Suprapubic skin (tissue), 4 donors: ENCODE measurements at regions not wholly inside any gene's neighbourhood (a gene's known extent, or its start where the extent isn't known, plus 50 kb on each side); places are given as distances from the start of the nearest gene placed in this dataset.

Experiments
- DNase-seq, 2 donors: peaks; one replicate each; pipeline ENCODE4 v3.0.0-alpha.2; 2019; ENCODE audit warnings: low spot score in 2 of 2
- H3K27ac ChIP-seq: fragments of 200-600 bp; sonication (generic); one replicate; pipeline ENCODE4 v1.5.1; 2019
- H3K27me3 ChIP-seq: fragments of 200-600 bp; sonication (generic); one replicate; pipeline ENCODE4 v1.5.1; 2019
- H3K36me3 ChIP-seq: fragments of 200-600 bp; sonication (generic); one replicate; pipeline ENCODE4 v1.5.1; 2019
- H3K4me1 ChIP-seq: fragments of 200-600 bp; sonication (generic); one replicate; pipeline ENCODE4 v1.5.1; 2019
- H3K4me3 ChIP-seq: fragments of 200-600 bp; sonication (generic); one replicate; pipeline ENCODE4 v1.5.1; 2019; ENCODE audit warnings: mild to moderate bottlenecking
- H3K9me3 ChIP-seq: fragments of 200-600 bp; sonication (generic); one replicate; pipeline ENCODE4 v1.5.1; 2019
- EP300 ChIP-seq: sonication (generic); formaldehyde crosslinking; IDR thresholded peaks from one replicate; pipeline ENCODE4 v1.6.1; 2017; ENCODE audit warnings: antibody characterized with exemption
- POLR2A ChIP-seq, 2 donors: fragments of 450-650 bp; IDR thresholded peaks; one replicate each; pipeline ENCODE4 v1.6.1; 2017; ENCODE audit warnings: antibody characterized with exemption in 2 of 2, mild to moderate bottlenecking in 2 of 2, moderate library complexity in 2 of 2
- POLR2AphosphoS5 ChIP-seq, 3 donors: sonication (generic); formaldehyde crosslinking; IDR thresholded peaks; one replicate each; pipeline ENCODE4 v1.6.1; 2017; ENCODE audit warnings: antibody characterized with exemption in 3 of 3
- WGBS: methylation state at CpG from one replicate; pipeline ENCODE4 v1.1.5; 2018; 5-methylcytosine and 5-hydroxymethylcytosine counted together
- TF ChIP-seq, protein P1 (sequence below), 2 donors: fragments of 200-600 bp in 1 of 2; fragments of 450-650 bp in 1 of 2; sonication (generic) in 1 of 2; IDR thresholded peaks; one replicate each; pipeline ENCODE4 v1.5.1; 2016 to 2019; ENCODE audit warnings: antibody characterized with exemption in 2 of 2, mild to moderate bottlenecking in 1 of 2, moderate library complexity in 1 of 2

GRCh38 chr4:36432586-36432985, 151.2 kb downstream of the DTHD1 start:
- no peak overlapping the region for H3K27ac ChIP-seq
- 38% methylated on average over 2 of the region's 2 CpGs for WGBS
- no peaks in the 10 kb centered on the region for H3K36me3 ChIP-seq
- no peaks in the 10 kb centered on the region for H3K4me1 ChIP-seq
- no peak overlapping the region for H3K4me3 ChIP-seq
- no peak for TF ChIP-seq POLR2A (IDR thresholded peaks at IDR 0.05)
- TF ChIP-seq EP300, result no peak
- TF ChIP-seq POLR2AphosphoS5 (IDR thresholded peaks at IDR 0.05), result no peak
- TF ChIP-seq, protein P1, sequence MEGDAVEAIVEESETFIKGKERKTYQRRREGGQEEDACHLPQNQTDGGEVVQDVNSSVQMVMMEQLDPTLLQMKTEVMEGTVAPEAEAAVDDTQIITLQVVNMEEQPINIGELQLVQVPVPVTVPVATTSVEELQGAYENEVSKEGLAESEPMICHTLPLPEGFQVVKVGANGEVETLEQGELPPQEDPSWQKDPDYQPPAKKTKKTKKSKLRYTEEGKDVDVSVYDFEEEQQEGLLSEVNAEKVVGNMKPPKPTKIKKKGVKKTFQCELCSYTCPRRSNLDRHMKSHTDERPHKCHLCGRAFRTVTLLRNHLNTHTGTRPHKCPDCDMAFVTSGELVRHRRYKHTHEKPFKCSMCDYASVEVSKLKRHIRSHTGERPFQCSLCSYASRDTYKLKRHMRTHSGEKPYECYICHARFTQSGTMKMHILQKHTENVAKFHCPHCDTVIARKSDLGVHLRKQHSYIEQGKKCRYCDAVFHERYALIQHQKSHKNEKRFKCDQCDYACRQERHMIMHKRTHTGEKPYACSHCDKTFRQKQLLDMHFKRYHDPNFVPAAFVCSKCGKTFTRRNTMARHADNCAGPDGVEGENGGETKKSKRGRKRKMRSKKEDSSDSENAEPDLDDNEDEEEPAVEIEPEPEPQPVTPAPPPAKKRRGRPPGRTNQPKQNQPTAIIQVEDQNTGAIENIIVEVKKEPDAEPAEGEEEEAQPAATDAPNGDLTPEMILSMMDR (IDR thresholded peaks at IDR 0.05), result no peak
- H3K27me3 ChIP-seq, result no peaks in the 10 kb centered on the region
- DNase-seq, result no peak
- H3K9me3 ChIP-seq, result no peaks in the 10 kb centered on the region

GRCh38 chr4:36439556-36439955, 158.1 kb downstream of the DTHD1 start:
- DNase-seq, result no peak
- no peak overlapping the region for H3K4me3 ChIP-seq
- no peak overlapping the region for H3K27ac ChIP-seq
- H3K4me1 ChIP-seq, result no peaks in the 10 kb centered on the region
- no peaks in the 10 kb centered on the region for H3K27me3 ChIP-seq
- H3K36me3 ChIP-seq, result no peaks in the 10 kb centered on the region
- TF ChIP-seq, protein P1 (IDR thresholded peaks at IDR 0.05), result no peak
- TF ChIP-seq POLR2AphosphoS5 (IDR thresholded peaks at IDR 0.05) (no peak), EP300 (no peak), POLR2A (IDR thresholded peaks at IDR 0.05) (no peak)
- 71% methylated on average over 3 of the region's 4 CpGs for WGBS
- no peaks in the 10 kb centered on the region for H3K9me3 ChIP-seq

GRCh38 chr4:36445480-36445879, 164.1 kb downstream of the DTHD1 start:
- no peak overlapping the region for H3K4me3 ChIP-seq
- TF ChIP-seq POLR2A (IDR thresholded peaks at IDR 0.05) (no peak), POLR2AphosphoS5 (IDR thresholded peaks at IDR 0.05) (no peak), EP300 (no peak)
- TF ChIP-seq, protein P1 (IDR thresholded peaks at IDR 0.05), result no peak
- WGBS, result 75% methylated on average over 2 of the region's 2 CpGs

GRCh38 chr4:36446275-36446674, 164.9 kb downstream of the DTHD1 start:
- Histone ChIP-seq H3K4me3 (no peak overlapping the region), H3K36me3 (no peaks in the 10 kb centered on the region), H3K9me3 (no peaks in the 10 kb centered on the region), H3K4me1 (no peaks in the 10 kb centered on the region), H3K27me3 (no peaks in the 10 kb centered on the region), H3K27ac (no peak overlapping the region)
- TF ChIP-seq POLR2A (IDR thresholded peaks at IDR 0.05), result no peak
- TF ChIP-seq, protein P1 (IDR thresholded peaks at IDR 0.05), result no peak
- TF ChIP-seq EP300, result no peak
- no peak for TF ChIP-seq POLR2AphosphoS5 (IDR thresholded peaks at IDR 0.05)
- WGBS, result 58% methylated on average over 3 of the region's 3 CpGs
- no peak for DNase-seq

More at GRCh38 chr4:36445480-36445879, 164.1 kb downstream of the DTHD1 start:
- Histone ChIP-seq H3K27me3 (no peaks in the 10 kb centered on the region), H3K9me3 (no peaks in the 10 kb centered on the region), H3K4me1 (no peaks in the 10 kb centered on the region), H3K27ac (no peak overlapping the region), H3K36me3 (no peaks in the 10 kb centered on the region)
- no peak for DNase-seq

DNA sequence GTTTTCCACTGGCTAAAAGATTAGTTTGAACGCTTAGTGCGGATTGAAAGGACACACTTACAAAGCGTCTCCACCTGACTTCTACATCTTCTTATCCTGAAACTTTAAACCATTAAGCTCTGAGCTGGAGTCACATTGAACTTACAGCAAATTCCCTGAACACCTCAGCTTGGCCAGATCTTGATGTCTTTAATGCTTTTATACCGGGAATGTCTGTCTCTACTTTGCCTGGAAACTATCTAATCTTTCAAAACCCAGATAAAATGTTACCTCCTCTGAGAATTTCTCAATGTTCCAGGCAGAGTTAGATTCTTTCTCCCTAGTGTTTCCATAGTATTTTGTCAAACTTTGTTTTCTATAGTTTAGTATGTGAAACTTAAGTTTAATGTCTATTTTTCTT, 179.9 kb downstream of the DTHD1 start:
- Histone ChIP-seq H3K4me1 (no peaks in the 10 kb centered on the region), H3K36me3 (no peaks in the 10 kb centered on the region), H3K9me3 (no peaks in the 10 kb centered on the region), H3K27ac (no peak overlapping the region), H3K27me3 (no peaks in the 10 kb centered on the region), H3K4me3 (no peak overlapping the region)
- DNase-seq, result no peak
- TF ChIP-seq POLR2A (IDR thresholded peaks at IDR 0.05) (no peak), EP300 (no peak), POLR2AphosphoS5 (IDR thresholded peaks at IDR 0.05) (no peak)
- TF ChIP-seq, protein P1 (IDR thresholded peaks at IDR 0.05), result no peak
- WGBS, result 85% methylated on average over 4 of the region's 4 CpGs
